ENCODE measurements at regions not wholly inside any gene's neighbourhood (a gene's known extent, or its start where the extent isn't known, plus 50 kb on each side); places are given as distances from the start of the nearest gene placed in this dataset.
"Not testable (repeated sequence)": the region's sequence is repeated elsewhere in the genome, so short reads cannot be mapped to it uniquely, and the experiment has no call there.

DNA sequence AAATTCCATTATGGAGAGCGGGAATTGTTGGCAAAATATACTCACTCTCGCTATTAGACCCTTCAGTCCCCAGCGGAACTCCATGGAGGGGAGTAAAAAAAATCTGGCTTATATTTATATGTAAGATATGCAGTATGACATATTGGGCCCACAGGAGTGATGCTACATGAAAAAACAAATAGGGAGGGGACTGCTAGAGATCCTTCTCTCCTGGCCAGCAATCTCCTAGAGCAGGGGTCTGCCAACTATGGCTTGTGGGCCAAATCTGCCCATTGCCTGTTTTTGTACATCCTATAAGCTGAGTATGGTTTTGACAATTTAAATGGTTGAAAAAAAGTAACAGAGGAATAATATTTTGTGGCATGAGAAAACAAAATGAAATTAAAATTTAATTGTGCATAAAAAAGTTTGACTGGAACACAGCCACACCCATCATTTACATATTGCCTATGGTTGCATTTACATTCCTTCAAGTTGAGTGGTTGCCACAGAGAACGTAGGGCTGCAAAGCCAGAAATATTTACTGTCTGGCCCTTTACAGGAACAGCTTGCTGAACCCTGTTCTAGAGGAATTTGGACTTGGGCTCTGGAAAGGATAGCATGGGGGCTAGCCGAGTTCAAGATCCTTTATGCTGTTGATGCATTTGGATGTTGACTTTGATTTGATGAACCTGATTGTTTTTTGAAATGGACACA lies 197.3 kb upstream of the CLINT1 start:
- 69% methylated on average over 2 of the region's 5 CpGs for WGBS (ENCODE audit: insufficient coverage)
- Histone ChIP-seq H3K4me1 (ENCODE audit: control insufficient read depth, insufficient read depth, low read length) (peaks cover 6% of the 10 kb centered on the region), H3K4me3 (ENCODE audit: low read length) (no peak overlapping the region), H3K36me3 (ENCODE audit: control insufficient read depth, insufficient read depth, low read length) (no peaks in the 10 kb centered on the region), H3K27ac (ENCODE audit: low read length) (no peak overlapping the region), H3K27me3 (ENCODE audit: control insufficient read depth, insufficient read depth, low read length) (peaks cover 2% of the 10 kb centered on the region), H3K9me3 (replicated peaks; ENCODE audit: control insufficient read depth, low read depth, low read length) (no peaks in the 10 kb centered on the region)
- DNase-seq: no peak

DNA sequence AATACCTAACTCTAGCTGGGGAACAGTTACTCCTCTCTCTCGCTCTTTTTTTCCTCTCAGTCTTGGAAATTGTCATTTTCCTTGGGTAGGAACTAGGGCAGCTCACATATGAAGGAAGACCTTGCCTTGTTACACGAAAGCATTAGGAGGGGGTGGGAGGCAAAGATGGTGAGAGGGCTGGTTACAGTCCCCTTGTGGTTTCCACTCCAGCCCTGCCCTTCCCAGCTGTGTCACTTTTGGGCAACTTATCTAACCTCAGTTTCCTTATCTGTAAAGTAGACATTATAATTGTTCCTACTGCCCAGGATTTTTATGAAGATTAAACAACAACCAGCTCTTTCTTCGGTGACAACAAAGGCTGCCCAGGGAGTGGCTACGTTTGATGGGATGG lies 196.2 kb upstream of the CLINT1 start:
- 61% methylated on average over 2 of the region's 4 CpGs for WGBS (ENCODE audit: insufficient coverage)
- no peak overlapping the region for H3K4me3 ChIP-seq (ENCODE audit: low read length)
- no peaks in the 10 kb centered on the region for H3K9me3 ChIP-seq (replicated peaks; ENCODE audit: control insufficient read depth, low read depth, low read length)
- peaks cover 6% of the 10 kb centered on the region for H3K4me1 ChIP-seq (ENCODE audit: control insufficient read depth, insufficient read depth, low read length)
- H3K36me3 ChIP-seq (ENCODE audit: control insufficient read depth, insufficient read depth, low read length): no peaks in the 10 kb centered on the region
- no peak overlapping the region for H3K27ac ChIP-seq (ENCODE audit: low read length)
- DNase-seq: no peak
- peaks cover 2% of the 10 kb centered on the region for H3K27me3 ChIP-seq (ENCODE audit: control insufficient read depth, insufficient read depth, low read length)

DNA sequence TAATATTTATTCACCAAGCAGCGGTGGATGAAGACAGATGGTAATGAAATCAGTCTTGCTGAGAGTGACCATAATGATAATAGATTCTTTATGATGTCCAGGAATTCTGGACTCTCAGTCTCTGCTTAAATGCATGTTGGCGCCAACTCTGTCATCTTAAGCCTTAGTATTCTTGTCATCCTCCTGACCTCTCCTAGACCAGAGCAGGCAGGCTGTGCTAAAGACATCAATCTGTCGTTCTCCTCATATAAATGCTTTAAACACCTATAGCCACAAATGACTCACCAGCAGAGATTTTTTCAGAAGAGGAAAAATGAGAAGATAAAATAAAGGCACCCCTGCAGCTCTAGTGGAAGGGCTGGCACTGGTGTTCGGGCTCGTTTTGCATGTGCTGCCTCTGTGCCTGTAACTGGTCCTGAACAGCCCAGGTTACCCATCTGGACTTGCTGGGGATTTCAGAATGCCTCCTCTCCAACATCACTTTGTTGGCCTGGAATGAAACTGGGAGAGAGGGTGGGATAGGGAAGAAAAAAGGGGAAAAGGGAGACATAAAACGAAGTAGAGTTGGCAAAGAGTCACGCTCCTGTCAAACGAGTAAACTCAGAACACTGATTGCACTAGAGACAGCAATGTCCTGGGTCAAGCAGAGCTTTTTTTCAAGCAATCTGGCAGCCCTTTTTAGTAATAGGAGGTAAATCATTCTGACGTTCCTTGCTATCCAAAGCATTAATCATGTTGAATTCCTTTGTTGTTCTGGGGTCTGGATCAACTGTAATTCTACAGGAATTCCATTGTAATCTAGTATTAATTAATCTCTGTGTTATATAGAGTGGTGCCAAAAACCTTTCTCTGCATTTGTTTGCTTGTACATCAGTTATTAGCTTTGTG lies 195.5 kb upstream of the CLINT1 start:
- H3K9me3 ChIP-seq (replicated peaks; ENCODE audit: control insufficient read depth, low read depth, low read length): no peaks in the 10 kb centered on the region
- peaks cover 6% of the 10 kb centered on the region for H3K4me1 ChIP-seq (ENCODE audit: control insufficient read depth, insufficient read depth, low read length)
- no peak overlapping the region for H3K4me3 ChIP-seq (ENCODE audit: low read length)
- no peaks in the 10 kb centered on the region for H3K36me3 ChIP-seq (ENCODE audit: control insufficient read depth, insufficient read depth, low read length)
- DNase-seq: peak; percentile 72
- 27% methylated on average over 2 of the region's 9 CpGs for WGBS (ENCODE audit: insufficient coverage)
- H3K27ac ChIP-seq (ENCODE audit: low read length): no peak overlapping the region
- peaks cover 2% of the 10 kb centered on the region for H3K27me3 ChIP-seq (ENCODE audit: control insufficient read depth, insufficient read depth, low read length)

DNA sequence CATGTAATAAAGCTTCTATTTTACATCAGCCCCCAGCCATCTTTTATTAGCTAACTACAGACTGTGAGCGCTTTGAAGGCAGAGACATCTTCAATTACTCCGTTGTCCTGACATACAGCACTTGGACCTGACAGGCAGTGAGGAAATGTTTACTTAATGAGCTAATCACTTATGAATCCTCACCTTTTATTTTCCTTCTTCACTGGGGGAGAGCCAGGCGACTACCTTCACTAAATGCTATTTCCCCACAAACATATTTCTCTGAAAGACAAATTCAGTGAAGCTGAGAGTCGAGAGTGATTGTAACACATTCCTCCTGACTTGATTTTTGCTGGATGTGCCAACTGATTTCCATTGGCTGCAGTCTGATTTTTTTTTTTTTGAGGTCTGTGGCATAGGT lies 192.1 kb upstream of the CLINT1 start:
- no peak overlapping the region for H3K4me3 ChIP-seq (ENCODE audit: low read length)
- H3K36me3 ChIP-seq (ENCODE audit: control insufficient read depth, insufficient read depth, low read length): no peaks in the 10 kb centered on the region
- DNase-seq: no peak
- H3K27ac ChIP-seq (ENCODE audit: low read length): no peak overlapping the region
- peaks cover under 1% of the 10 kb centered on the region for H3K27me3 ChIP-seq (ENCODE audit: control insufficient read depth, insufficient read depth, low read length)
- no peaks in the 10 kb centered on the region for H3K9me3 ChIP-seq (replicated peaks; ENCODE audit: control insufficient read depth, low read depth, low read length)
- peaks cover 5% of the 10 kb centered on the region for H3K4me1 ChIP-seq (ENCODE audit: control insufficient read depth, insufficient read depth, low read length)
- 0% methylated on average over 1 of the region's 4 CpGs for WGBS (ENCODE audit: insufficient coverage)

DNA sequence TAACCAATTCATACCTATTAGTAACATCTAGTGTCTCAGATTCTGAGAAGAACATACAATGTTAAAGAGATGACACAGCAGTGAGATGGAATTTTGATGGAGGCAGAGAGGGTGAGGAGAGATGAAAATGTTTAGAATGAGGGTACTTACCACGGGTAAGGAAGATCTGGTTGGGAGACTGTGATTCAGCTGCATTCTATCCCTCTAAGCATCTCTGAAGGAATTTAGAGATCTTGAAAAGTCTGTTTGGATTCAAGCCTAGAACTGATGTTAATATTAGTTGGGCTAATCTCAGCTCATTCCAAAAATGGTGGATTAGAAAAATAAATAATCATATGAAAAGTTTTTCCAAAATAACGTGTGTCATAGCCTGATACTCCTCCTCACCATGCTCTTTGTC lies 191.5 kb upstream of the CLINT1 start:
- Histone ChIP-seq H3K36me3 (ENCODE audit: control insufficient read depth, insufficient read depth, low read length) (no peaks in the 10 kb centered on the region), H3K9me3 (replicated peaks; ENCODE audit: control insufficient read depth, low read depth, low read length) (no peaks in the 10 kb centered on the region), H3K27ac (ENCODE audit: low read length) (no peak overlapping the region), H3K27me3 (ENCODE audit: control insufficient read depth, insufficient read depth, low read length) (no peaks in the 10 kb centered on the region), H3K4me3 (ENCODE audit: low read length) (no peak overlapping the region), H3K4me1 (ENCODE audit: control insufficient read depth, insufficient read depth, low read length) (peaks cover 4% of the 10 kb centered on the region)
- WGBS (ENCODE audit: insufficient coverage): no CpG with 5 or more reads among the region's 2 CpGs
- DNase-seq: no peak

DNA sequence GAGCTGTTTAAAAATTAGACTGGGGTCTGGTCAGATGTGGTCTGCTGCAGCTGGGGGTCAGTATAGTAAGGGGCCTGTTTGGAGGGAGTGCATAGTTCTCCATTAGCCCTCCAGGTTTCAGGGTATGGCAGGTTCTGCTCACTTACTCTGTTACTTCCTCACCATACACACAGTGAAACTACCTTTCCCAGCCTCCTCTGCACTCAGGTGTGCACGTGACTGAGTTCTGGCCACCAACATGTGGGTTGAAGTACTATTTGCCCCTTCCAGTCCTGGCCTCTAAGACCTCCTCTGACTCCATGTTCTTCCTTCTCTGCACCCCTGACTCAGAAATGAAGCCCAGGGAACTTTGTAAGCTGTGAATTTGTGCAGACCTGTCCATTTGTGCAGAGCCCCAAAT lies 190.5 kb upstream of the CLINT1 start:
- Histone ChIP-seq H3K4me1 (ENCODE audit: control insufficient read depth, insufficient read depth, low read length) (peaks cover 2% of the 10 kb centered on the region), H3K27ac (ENCODE audit: low read length) (no peak overlapping the region), H3K27me3 (ENCODE audit: control insufficient read depth, insufficient read depth, low read length) (no peaks in the 10 kb centered on the region), H3K9me3 (replicated peaks; ENCODE audit: control insufficient read depth, low read depth, low read length) (no peaks in the 10 kb centered on the region), H3K36me3 (ENCODE audit: control insufficient read depth, insufficient read depth, low read length) (no peaks in the 10 kb centered on the region), H3K4me3 (ENCODE audit: low read length) (no peak overlapping the region)
- DNase-seq: no peak
- 100% methylated on average over 1 of the region's 1 CpG for WGBS (ENCODE audit: insufficient coverage)

DNA sequence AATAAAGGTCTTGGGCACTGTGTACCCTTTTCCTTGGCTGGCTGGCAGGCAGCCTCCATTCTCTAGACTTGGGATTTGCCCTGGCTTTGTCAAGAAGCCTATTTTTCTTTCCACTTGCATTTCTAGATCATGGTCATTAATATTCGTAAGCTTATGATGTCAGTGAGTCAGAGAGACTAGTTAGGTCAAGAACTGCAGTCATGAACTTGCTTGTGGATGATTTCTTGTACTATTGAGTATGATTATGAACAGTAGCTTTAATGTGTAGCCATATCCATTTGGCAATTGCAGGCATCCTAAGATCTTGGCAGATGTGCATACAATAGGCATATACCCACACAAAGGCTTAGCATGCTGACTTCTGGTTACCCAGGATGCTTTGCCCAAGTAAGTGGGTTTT lies 186.8 kb upstream of the CLINT1 start:
- H3K36me3 ChIP-seq (ENCODE audit: control insufficient read depth, insufficient read depth, low read length): no peaks in the 10 kb centered on the region
- H3K4me1 ChIP-seq (ENCODE audit: control insufficient read depth, insufficient read depth, low read length): no peaks in the 10 kb centered on the region
- 100% methylated on average over 1 of the region's 1 CpG for WGBS (ENCODE audit: insufficient coverage)
- no peaks in the 10 kb centered on the region for H3K9me3 ChIP-seq (replicated peaks; ENCODE audit: control insufficient read depth, low read depth, low read length)
- no peak overlapping the region for H3K27ac ChIP-seq (ENCODE audit: low read length)
- no peak overlapping the region for H3K4me3 ChIP-seq (ENCODE audit: low read length)
- H3K27me3 ChIP-seq (ENCODE audit: control insufficient read depth, insufficient read depth, low read length): no peaks in the 10 kb centered on the region
- DNase-seq: no peak

DNA sequence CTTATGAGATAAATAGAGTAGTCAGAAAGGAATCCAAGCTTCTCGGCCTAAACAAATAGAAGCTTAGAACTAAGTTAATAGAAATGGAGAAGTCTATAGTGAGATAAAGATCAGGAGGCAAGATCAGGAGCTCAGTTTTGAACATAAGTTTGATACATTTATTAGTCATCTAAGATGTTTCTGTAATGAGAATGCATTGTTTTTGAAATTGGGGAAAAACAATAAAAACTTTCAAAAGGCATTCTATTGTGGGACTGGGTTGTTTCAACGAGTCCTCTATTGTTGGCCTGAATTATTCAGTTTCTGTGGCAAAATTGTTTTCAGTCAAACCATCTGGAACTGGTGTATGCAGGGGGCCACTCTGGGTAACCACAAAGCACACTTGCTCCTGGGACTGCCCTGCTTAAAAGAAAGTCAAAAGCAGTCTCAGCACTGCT lies 181.0 kb upstream of the CLINT1 start:
- no peaks in the 10 kb centered on the region for H3K27me3 ChIP-seq (ENCODE audit: control insufficient read depth, insufficient read depth, low read length)
- DNase-seq: no peak
- H3K9me3 ChIP-seq (replicated peaks; ENCODE audit: control insufficient read depth, low read depth, low read length): peaks cover 3% of the 10 kb centered on the region
- H3K4me3 ChIP-seq (ENCODE audit: low read length): no peak overlapping the region
- no peak overlapping the region for H3K27ac ChIP-seq (ENCODE audit: low read length)
- 70% methylated on average over 2 of the region's 2 CpGs for WGBS (ENCODE audit: insufficient coverage)
- no peaks in the 10 kb centered on the region for H3K36me3 ChIP-seq (ENCODE audit: control insufficient read depth, insufficient read depth, low read length)
- no peaks in the 10 kb centered on the region for H3K4me1 ChIP-seq (ENCODE audit: control insufficient read depth, insufficient read depth, low read length)

DNA sequence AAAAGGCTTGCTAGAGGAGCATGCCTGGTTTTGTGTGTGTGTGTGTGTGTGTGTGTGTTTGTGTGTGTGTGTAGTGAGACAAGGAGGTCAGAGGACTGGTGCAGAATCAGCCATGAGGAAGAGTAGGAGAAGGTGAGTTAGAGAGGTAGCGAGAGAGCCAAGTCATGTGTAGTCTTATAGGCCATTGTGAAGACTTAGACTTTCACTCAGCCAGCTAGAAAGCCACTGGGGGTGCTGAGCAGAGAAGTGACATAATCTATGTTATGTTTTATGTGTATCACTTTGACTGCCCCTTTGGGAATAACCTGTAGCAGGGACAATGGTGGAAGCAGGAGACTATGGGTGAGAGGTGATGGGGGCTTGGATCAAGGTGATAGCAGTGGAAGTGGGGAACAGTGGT lies 180.5 kb upstream of the CLINT1 start:
- 60% methylated on average over 1 of the region's 1 CpG for WGBS (ENCODE audit: insufficient coverage)
- H3K4me3 ChIP-seq (ENCODE audit: low read length): no peak overlapping the region
- no peak for DNase-seq
- peaks cover 8% of the 10 kb centered on the region for H3K9me3 ChIP-seq (replicated peaks; ENCODE audit: control insufficient read depth, low read depth, low read length)
- no peaks in the 10 kb centered on the region for H3K4me1 ChIP-seq (ENCODE audit: control insufficient read depth, insufficient read depth, low read length)
- H3K27ac ChIP-seq (ENCODE audit: low read length): no peak overlapping the region
- H3K36me3 ChIP-seq (ENCODE audit: control insufficient read depth, insufficient read depth, low read length): no peaks in the 10 kb centered on the region
- H3K27me3 ChIP-seq (ENCODE audit: control insufficient read depth, insufficient read depth, low read length): no peaks in the 10 kb centered on the region

DNA sequence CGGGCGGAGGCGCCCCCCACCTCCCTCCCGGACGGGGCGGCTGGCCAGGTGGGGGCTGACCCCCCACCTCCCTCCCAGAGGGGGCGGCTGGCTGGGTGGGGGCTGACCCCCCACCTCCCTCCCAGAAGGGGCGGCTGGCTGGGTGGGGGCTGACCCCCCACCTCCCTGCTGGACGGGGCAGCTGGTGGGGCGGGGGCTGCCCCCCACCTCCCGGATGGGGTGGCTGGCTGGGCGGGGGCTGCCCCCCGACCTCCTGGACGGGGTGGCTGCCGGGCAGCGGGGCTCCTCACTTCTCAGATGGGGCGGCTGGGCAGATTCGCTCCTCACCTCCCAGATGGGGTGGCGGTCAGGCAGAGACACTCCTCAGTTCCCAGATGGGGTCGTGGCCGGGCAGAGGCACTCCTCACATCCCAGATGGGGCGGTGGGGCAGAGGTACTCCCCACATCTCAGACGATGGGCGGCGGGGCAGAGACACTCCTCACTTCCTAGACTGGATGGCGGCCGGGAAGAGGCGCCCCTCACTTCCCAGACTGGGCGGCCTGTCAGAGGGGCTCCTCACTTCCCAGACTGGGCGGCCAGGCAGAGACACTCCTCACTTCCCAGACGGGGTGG lies 178.1 kb upstream of the CLINT1 start:
- not testable (repeated sequence) for DNase-seq; H3K27ac ChIP-seq (ENCODE audit: low read length); H3K4me1 ChIP-seq (ENCODE audit: control insufficient read depth, insufficient read depth, low read length); H3K9me3 ChIP-seq (replicated peaks; ENCODE audit: control insufficient read depth, low read depth, low read length); H3K27me3 ChIP-seq (ENCODE audit: control insufficient read depth, insufficient read depth, low read length); H3K4me3 ChIP-seq (ENCODE audit: low read length); H3K36me3 ChIP-seq (ENCODE audit: control insufficient read depth, insufficient read depth, low read length)
- 96% methylated on average over 18 of the region's 31 CpGs for WGBS (ENCODE audit: insufficient coverage)

All from muscle of leg (tissue), 3 donors.